ENCODE measurements at regions not wholly inside any gene's neighbourhood (a gene's known extent, or its start where the extent isn't known, plus 50 kb on each side); places are given as distances from the start of the nearest gene placed in this dataset.

DNA sequence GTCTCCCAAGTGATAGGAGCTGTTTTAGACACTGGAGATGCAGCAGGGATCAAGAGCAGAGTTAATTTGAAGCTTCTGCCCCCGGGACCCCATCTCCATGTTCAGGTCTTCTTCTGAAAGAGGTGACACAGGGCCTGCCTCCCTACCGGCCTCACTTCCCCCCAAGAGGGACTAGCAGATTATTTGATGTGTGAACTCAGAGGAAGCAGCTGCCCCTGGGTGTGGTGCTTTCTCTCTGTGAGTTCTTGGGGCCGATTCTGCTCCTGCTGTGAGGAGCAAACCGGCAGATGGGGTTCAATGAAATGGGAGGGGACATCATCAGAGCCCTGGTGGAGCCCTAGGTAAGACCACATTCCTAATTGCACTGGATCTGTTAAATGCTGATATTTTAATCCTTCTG is 193.4 kb downstream of the FBXO15 start:
- no peaks in the 10 kb centered on the region for H3K4me1 ChIP-seq
- no peak overlapping the region for H3K27ac ChIP-seq
- DNase-seq, result no peak
- TF ChIP-seq POLR2A (IDR thresholded peaks at IDR 0.05), result no peak
- TF ChIP-seq CTCF (IDR thresholded peaks at IDR 0.05), result no peak
- no peaks in the 10 kb centered on the region for H3K36me3 ChIP-seq
- H3K27me3 ChIP-seq, result no peaks in the 10 kb centered on the region
- no peaks in the 10 kb centered on the region for H3K9me3 ChIP-seq
- no peak overlapping the region for H3K4me3 ChIP-seq (replicated peaks in 1 of 3)
- intact Hi-C loops (cut with DNase I), result no loop called here
- WGBS, 2 donors, result 43 to 55% methylated on average over 4 of the region's 4 CpGs

- WGBS, 2 donors, result 32 to 52% methylated on average over 7 of the region's 7 CpGs
- Histone ChIP-seq H3K36me3 (no peaks in the 10 kb centered on the region), H3K4me3 (replicated peaks in 1 of 3) (no peak overlapping the region), H3K27me3 (no peaks in the 10 kb centered on the region), H3K9me3 (no peaks in the 10 kb centered on the region), H3K27ac (no peak overlapping the region), H3K4me1 (no peaks in the 10 kb centered on the region)
- TF ChIP-seq CTCF (IDR thresholded peaks at IDR 0.05) (no peak), POLR2A (IDR thresholded peaks at IDR 0.05) (no peak)
- DNase-seq, result no peak
- intact Hi-C loops (cut with DNase I), result no loop called here
Observed at GRCh38 chr18:73952296-73952946, 195.2 kb downstream of the FBXO15 start.

DNA sequence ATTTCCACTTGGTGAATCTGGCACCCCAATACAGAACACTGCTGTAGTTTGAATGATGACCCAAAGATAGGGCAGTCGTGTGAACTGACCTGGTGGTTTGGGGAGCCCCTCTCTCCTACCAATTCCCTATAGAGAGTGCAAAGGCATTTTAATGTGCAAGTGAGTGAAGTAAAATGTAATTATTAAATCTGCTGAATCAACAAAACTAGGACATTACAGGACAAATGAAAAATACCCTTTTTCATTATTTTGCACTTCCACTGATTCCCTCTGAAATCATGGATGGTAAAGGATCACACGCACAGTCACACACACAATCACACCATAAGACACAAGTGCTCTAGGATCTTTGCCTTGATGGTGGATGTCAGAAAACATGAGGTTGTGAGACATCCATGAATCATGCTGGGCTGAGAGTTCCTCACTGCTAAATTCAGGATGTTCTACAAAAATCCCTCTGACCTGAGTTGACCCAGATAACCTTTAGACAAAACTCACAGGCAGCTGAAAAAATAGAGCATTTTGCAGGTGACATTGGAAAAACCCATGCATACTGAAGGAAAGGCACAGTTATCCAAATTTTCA is 197.4 kb downstream of the FBXO15 start:
- Histone ChIP-seq H3K27me3 (no peaks in the 10 kb centered on the region), H3K27ac (no peak overlapping the region), H3K4me3 (replicated peaks in 1 of 3) (no peak overlapping the region), H3K36me3 (no peaks in the 10 kb centered on the region), H3K4me1 (no peaks in the 10 kb centered on the region), H3K9me3 (no peaks in the 10 kb centered on the region)
- no peak for DNase-seq
- no peak for TF ChIP-seq POLR2A (IDR thresholded peaks at IDR 0.05)
- TF ChIP-seq CTCF (IDR thresholded peaks at IDR 0.05), result no peak
- 77 to 89% methylated on average over 2 of the region's 2 CpGs for WGBS, 2 donors
- intact Hi-C loops (cut with DNase I), result no loop called here

DNA sequence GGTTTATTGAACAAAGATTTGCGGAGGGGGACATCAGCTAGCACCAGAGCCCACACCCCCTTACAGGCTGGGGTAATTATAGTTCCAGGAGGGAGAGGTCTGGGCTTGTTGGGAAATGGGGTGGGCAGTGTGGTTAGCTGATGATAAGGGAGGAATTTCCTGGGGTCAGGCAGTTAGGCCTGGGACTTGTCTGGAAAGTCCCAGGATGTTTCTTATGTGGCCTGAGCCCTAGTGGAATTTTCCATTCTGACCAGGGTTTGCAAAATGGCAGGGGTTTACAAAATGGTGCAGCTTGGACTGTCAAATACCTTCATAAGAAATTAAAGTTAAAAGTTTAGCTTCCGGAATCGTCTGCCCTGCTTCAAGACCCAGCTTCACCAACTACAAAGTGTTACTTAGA is 199.1 kb downstream of the FBXO15 start:
- intact Hi-C loops (cut with DNase I), result no loop called here
- H3K36me3 ChIP-seq, result no peaks in the 10 kb centered on the region
- DNase-seq, result no peak
- H3K27ac ChIP-seq, result no peak overlapping the region
- 91 to 93% methylated on average over 3 of the region's 3 CpGs for WGBS, 2 donors
- no peaks in the 10 kb centered on the region for H3K4me1 ChIP-seq
- H3K9me3 ChIP-seq, result no peaks in the 10 kb centered on the region
- TF ChIP-seq CTCF (IDR thresholded peaks at IDR 0.05) (no peak), POLR2A (IDR thresholded peaks at IDR 0.05) (no peak)
- H3K4me3 ChIP-seq (replicated peaks in 1 of 3), result no peak overlapping the region
- H3K27me3 ChIP-seq, result no peaks in the 10 kb centered on the region

DNA sequence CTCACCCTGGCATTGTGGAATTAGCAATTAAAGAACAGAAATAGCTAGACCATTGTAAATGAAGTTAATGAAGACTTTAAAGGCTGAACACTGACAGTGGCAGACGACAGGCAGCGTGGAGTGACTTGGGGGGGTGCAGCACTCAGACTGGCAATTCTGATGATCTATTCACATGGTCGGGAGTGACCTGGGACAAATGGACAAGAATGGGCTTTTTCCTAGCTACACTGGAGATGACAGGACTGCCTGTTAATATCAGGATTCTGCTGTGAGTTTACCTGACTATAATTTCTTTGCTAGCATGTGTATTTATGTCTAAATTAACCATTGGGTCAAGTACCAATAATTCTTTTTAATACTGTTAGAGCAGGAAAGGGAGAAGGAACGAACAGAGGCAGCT is 199.6 kb downstream of the FBXO15 start:
- no peak for TF ChIP-seq POLR2A (IDR thresholded peaks at IDR 0.05)
- TF ChIP-seq CTCF (IDR thresholded peaks at IDR 0.05), result no peak
- intact Hi-C loops (cut with DNase I), result no loop called here
- 60 to 67% methylated on average over 4 of the region's 4 CpGs for WGBS, 2 donors

More for the DNA sequence above, 199.6 kb downstream of the FBXO15 start:
- Histone ChIP-seq H3K4me3 (replicated peaks in 1 of 3) (no peak overlapping the region), H3K27ac (no peak overlapping the region), H3K36me3 (no peaks in the 10 kb centered on the region), H3K27me3 (no peaks in the 10 kb centered on the region), H3K4me1 (no peaks in the 10 kb centered on the region), H3K9me3 (no peaks in the 10 kb centered on the region)
- DNase-seq, result no peak

All from thyroid gland (tissue), 4 donors.